ENCODE measurements at regions not wholly inside any gene's neighbourhood (a gene's known extent, or its start where the extent isn't known, plus 50 kb on each side); places are given as distances from the start of the nearest gene placed in this dataset.

GRCh38 chr21:24895885-24896734 lies 711.2 kb downstream of the MRPL39 start:
- no peak for DNase-seq (ENCODE audit: low read depth in 2 of 2)

- DNase-seq (ENCODE audit: low read depth in 2 of 2): no peak
Measured at GRCh38 chr21:24894324-24894723, 713.0 kb downstream of the MRPL39 start.

GRCh38 chr21:24890021-24890420 lies 717.3 kb downstream of the MRPL39 start:
- no peak for DNase-seq (ENCODE audit: low read depth in 2 of 2)

GRCh38 chr21:24881506-24881905 lies 725.8 kb downstream of the MRPL39 start:
- DNase-seq (ENCODE audit: low read depth in 2 of 2): no peak

- DNase-seq (ENCODE audit: low read depth in 2 of 2): no peak
Measured at GRCh38 chr21:24870633-24871032, 736.6 kb downstream of the MRPL39 start.

GRCh38 chr21:24869862-24870261 lies 737.4 kb downstream of the MRPL39 start:
- no peak for DNase-seq (ENCODE audit: low read depth in 2 of 2)

GRCh38 chr21:24868117-24868516 lies 739.2 kb downstream of the MRPL39 start:
- no peak for DNase-seq (ENCODE audit: low read depth in 2 of 2)

- no peak for DNase-seq (ENCODE audit: low read depth in 2 of 2)
Measured at GRCh38 chr21:24861471-24861870, 745.8 kb downstream of the MRPL39 start.

- no peak for DNase-seq (ENCODE audit: low read depth in 2 of 2)
Measured at GRCh38 chr21:24856326-24856725, 751.0 kb downstream of the MRPL39 start.

GRCh38 chr21:24852610-24853195 lies 754.6 kb downstream of the MRPL39 start:
- no peak for DNase-seq (ENCODE audit: low read depth in 2 of 2)

- no peak for DNase-seq (ENCODE audit: low read depth in 2 of 2)
Measured at GRCh38 chr21:24850121-24850520, 757.2 kb downstream of the MRPL39 start.

GRCh38 chr21:24844671-24845070 lies 762.6 kb downstream of the MRPL39 start:
- DNase-seq (ENCODE audit: low read depth in 2 of 2): no peak

GRCh38 chr21:24840287-24840686 lies 767.0 kb downstream of the MRPL39 start:
- DNase-seq (ENCODE audit: low read depth in 2 of 2): no peak

GRCh38 chr21:24832961-24833360 lies 774.3 kb downstream of the MRPL39 start:
- no peak for DNase-seq (ENCODE audit: low read depth in 2 of 2)

GRCh38 chr21:24829397-24829796 lies 777.9 kb downstream of the MRPL39 start:
- no peak for DNase-seq (ENCODE audit: low read depth in 2 of 2)

GRCh38 chr21:24826822-24827221 lies 780.5 kb downstream of the MRPL39 start:
- no peak for DNase-seq (ENCODE audit: low read depth in 2 of 2)

GRCh38 chr21:24825348-24825747 lies 781.9 kb downstream of the MRPL39 start:
- no peak for DNase-seq (ENCODE audit: low read depth in 2 of 2)

- no peak for DNase-seq (ENCODE audit: low read depth in 2 of 2)
Measured at GRCh38 chr21:24824209-24824608, 783.1 kb downstream of the MRPL39 start.

- DNase-seq (ENCODE audit: low read depth in 2 of 2): no peak
Measured at GRCh38 chr21:24823247-24823646, 784.0 kb downstream of the MRPL39 start.

GRCh38 chr21:24785033-24785432 lies 822.2 kb downstream of the MRPL39 start:
- no peak for DNase-seq (ENCODE audit: low read depth in 2 of 2)

GRCh38 chr21:24781146-24781545 lies 826.1 kb downstream of the MRPL39 start:
- DNase-seq (ENCODE audit: low read depth in 2 of 2): no peak

GRCh38 chr21:24759348-24760075 lies 847.8 kb downstream of the MRPL39 start:
- DNase-seq (ENCODE audit: low read depth in 2 of 2): no peak

GRCh38 chr21:24738063-24738462 lies 869.2 kb downstream of the MRPL39 start:
- no peak for DNase-seq (ENCODE audit: low read depth in 2 of 2)
